ENCODE measurements at regions not wholly inside any gene's neighbourhood (a gene's known extent, or its start where the extent isn't known, plus 50 kb on each side); places are given as distances from the start of the nearest gene placed in this dataset.

DNA sequence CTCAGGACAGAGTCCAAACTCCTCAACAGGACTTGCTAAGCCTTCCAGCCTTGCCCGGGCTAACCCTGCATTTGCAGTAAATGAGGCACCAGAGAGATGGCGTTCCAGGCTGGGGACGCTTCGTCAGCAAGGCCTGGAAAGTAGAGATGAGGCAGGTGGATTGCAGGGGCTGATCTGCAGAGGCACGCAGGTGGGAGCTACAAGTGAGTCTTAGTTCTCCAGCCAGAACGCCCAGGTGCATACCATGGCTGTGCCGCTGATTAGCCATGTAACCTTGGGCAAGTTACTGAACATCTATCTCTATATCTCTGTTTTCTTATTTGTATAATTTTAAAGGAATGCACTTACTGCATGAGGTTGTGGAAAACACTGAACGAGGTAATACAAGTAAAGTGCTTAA is 52.7 kb upstream of the BARX2 start:
- Histone ChIP-seq H3K4me1 (ENCODE audit: control insufficient read depth, insufficient read depth, low read length) (peaks cover 8% of the 10 kb centered on the region; the same call in 1 of the 2 replicates), H3K36me3 (ENCODE audit: control insufficient read depth, insufficient read depth, low read length) (no peaks in the 10 kb centered on the region), H3K4me3 (ENCODE audit: low read depth in 2 of 2, low read length in 2 of 2) (no peak overlapping the region), H3K9me3 (ENCODE audit: control insufficient read depth, insufficient read depth, low read depth, low read length) (no peaks in the 10 kb centered on the region), H3K27ac (ENCODE audit: low read length) (no peak overlapping the region), H3K27me3 (ENCODE audit: control insufficient read depth, insufficient read depth, low read length) (no peaks in the 10 kb centered on the region)
- intact Hi-C loops (cut with micrococcal nuclease; ENCODE audit: unreplicated experiment) (no loop called here), in situ Hi-C loops (cut with HindIII; ENCODE audit: low pct_unique_long_range_greater_than_20kb, low sequenced_read_pairs) (no loop called here)
- TF ChIP-seq SIN3A (IDR thresholded peaks at IDR 0.05; ENCODE audit: borderline replicate concordance, insufficient read depth, low read depth, low read length) (no peak), TCF7L2 (IDR thresholded peaks at IDR 0.05; ENCODE audit: low read depth, low read length) (no peak), POLR2AphosphoS5 (IDR thresholded peaks at IDR 0.05; ENCODE audit: low read depth, low read length) (no peak)
- TF ChIP-seq, protein P1, sequence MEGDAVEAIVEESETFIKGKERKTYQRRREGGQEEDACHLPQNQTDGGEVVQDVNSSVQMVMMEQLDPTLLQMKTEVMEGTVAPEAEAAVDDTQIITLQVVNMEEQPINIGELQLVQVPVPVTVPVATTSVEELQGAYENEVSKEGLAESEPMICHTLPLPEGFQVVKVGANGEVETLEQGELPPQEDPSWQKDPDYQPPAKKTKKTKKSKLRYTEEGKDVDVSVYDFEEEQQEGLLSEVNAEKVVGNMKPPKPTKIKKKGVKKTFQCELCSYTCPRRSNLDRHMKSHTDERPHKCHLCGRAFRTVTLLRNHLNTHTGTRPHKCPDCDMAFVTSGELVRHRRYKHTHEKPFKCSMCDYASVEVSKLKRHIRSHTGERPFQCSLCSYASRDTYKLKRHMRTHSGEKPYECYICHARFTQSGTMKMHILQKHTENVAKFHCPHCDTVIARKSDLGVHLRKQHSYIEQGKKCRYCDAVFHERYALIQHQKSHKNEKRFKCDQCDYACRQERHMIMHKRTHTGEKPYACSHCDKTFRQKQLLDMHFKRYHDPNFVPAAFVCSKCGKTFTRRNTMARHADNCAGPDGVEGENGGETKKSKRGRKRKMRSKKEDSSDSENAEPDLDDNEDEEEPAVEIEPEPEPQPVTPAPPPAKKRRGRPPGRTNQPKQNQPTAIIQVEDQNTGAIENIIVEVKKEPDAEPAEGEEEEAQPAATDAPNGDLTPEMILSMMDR (IDR thresholded peaks at IDR 0.05): no peak
- TF ChIP-seq, protein P2, sequence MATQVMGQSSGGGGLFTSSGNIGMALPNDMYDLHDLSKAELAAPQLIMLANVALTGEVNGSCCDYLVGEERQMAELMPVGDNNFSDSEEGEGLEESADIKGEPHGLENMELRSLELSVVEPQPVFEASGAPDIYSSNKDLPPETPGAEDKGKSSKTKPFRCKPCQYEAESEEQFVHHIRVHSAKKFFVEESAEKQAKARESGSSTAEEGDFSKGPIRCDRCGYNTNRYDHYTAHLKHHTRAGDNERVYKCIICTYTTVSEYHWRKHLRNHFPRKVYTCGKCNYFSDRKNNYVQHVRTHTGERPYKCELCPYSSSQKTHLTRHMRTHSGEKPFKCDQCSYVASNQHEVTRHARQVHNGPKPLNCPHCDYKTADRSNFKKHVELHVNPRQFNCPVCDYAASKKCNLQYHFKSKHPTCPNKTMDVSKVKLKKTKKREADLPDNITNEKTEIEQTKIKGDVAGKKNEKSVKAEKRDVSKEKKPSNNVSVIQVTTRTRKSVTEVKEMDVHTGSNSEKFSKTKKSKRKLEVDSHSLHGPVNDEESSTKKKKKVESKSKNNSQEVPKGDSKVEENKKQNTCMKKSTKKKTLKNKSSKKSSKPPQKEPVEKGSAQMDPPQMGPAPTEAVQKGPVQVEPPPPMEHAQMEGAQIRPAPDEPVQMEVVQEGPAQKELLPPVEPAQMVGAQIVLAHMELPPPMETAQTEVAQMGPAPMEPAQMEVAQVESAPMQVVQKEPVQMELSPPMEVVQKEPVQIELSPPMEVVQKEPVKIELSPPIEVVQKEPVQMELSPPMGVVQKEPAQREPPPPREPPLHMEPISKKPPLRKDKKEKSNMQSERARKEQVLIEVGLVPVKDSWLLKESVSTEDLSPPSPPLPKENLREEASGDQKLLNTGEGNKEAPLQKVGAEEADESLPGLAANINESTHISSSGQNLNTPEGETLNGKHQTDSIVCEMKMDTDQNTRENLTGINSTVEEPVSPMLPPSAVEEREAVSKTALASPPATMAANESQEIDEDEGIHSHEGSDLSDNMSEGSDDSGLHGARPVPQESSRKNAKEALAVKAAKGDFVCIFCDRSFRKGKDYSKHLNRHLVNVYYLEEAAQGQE (IDR thresholded peaks at IDR 0.05; ENCODE audit: insufficient read depth in 1 of 2, low read depth in 2 of 2, low read length in 1 of 2): no peak
- ChIA-PET POLR2A (no interaction called here), CTCF (interaction anchor here (0.6 kb wide), 1 partner anchor 994 kb away, joined by 4 read pairs; no protein-coding TSS in a partner anchor)
- no peak for ATAC-seq
- DNase-seq (ENCODE audit: low read depth, low spot score): no peak
- no TSS peak for BruUV-seq (replicated peaks)

DNA sequence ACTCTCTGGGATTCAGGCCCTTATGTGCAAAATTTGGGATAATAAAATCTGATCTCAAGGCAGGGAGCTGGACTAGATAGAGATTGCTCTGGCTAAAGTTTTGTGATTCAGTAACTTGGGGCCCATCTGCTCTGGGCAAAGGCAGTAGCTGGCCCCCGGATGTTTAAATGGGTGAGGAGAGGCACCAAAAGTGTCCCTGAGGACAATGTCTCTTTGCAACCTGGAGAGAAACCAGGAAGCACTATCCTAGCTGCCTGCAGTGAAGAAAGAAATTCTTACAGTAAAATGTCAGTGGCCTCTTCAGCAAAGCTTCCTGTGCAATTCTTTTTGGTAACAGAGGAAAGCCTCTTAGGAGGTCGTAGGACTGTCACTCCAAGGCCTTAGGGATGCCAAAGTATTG is 54.6 kb upstream of the BARX2 start:
- intact Hi-C loops (cut with micrococcal nuclease; ENCODE audit: unreplicated experiment) (no loop called here), in situ Hi-C loops (cut with HindIII; ENCODE audit: low pct_unique_long_range_greater_than_20kb, low sequenced_read_pairs) (no loop called here)
- no peaks in the 10 kb centered on the region for H3K9me3 ChIP-seq (ENCODE audit: control insufficient read depth, insufficient read depth, low read depth, low read length)
- no peaks in the 10 kb centered on the region for H3K36me3 ChIP-seq (ENCODE audit: control insufficient read depth, insufficient read depth, low read length)
- TF ChIP-seq, protein P1 (IDR thresholded peaks at IDR 0.05): no peak; the same call in 1 of the 2 replicates
- TF ChIP-seq SIN3A (IDR thresholded peaks at IDR 0.05; ENCODE audit: borderline replicate concordance, insufficient read depth, low read depth, low read length) (no peak), POLR2AphosphoS5 (IDR thresholded peaks at IDR 0.05; ENCODE audit: low read depth, low read length) (no peak), TCF7L2 (IDR thresholded peaks at IDR 0.05; ENCODE audit: low read depth, low read length) (no peak)
- TF ChIP-seq, protein P2 (IDR thresholded peaks at IDR 0.05; ENCODE audit: insufficient read depth in 1 of 2, low read depth in 2 of 2, low read length in 1 of 2): no peak
- H3K27ac ChIP-seq (ENCODE audit: low read length): no peak overlapping the region
- H3K4me1 ChIP-seq (ENCODE audit: control insufficient read depth, insufficient read depth, low read length): peaks cover 8% of the 10 kb centered on the region; the same call in 1 of the 2 replicates
- POLR2A ChIA-PET: interaction anchor here (0.6 kb wide), 1 partner anchor 34 kb away, joined by 3 read pairs; no protein-coding TSS in a partner anchor
- H3K4me3 ChIP-seq (ENCODE audit: low read depth in 2 of 2, low read length in 2 of 2): no peak overlapping the region
- BruUV-seq (replicated peaks): no TSS peak
- no peak for ATAC-seq
- H3K27me3 ChIP-seq (ENCODE audit: control insufficient read depth, insufficient read depth, low read length): no peaks in the 10 kb centered on the region
- CTCF ChIA-PET: no interaction called here
- no peak for DNase-seq (ENCODE audit: low read depth, low spot score)
